Loucy (cell line): ENCODE measurements at regions not wholly inside any gene's neighbourhood (a gene's known extent, or its start where the extent isn't known, plus 50 kb on each side); places are given as distances from the start of the nearest gene placed in this dataset.
"Not testable (repeated sequence)": the region's sequence is repeated elsewhere in the genome, so short reads cannot be mapped to it uniquely, and the experiment has no call there.

ENCODE experiments used
- EZH2phosphoT487 ChIP-seq: fragments of 200-600 bp; IDR thresholded peaks from 2 replicates; pipeline ENCODE4 v1.6.1; 2018; ENCODE audit warnings: antibody characterized with exemption, mild to moderate bottlenecking, moderate library complexity, borderline replicate concordance
- TF ChIP-seq, protein P1 (sequence below): fragments of 200-600 bp; sonication (generic); conservative IDR thresholded peaks from 2 replicates; pipeline ENCODE4 v1.5.1; 2014; ENCODE audit warnings: mild to moderate bottlenecking, antibody characterized with exemption, low read length

DNA sequence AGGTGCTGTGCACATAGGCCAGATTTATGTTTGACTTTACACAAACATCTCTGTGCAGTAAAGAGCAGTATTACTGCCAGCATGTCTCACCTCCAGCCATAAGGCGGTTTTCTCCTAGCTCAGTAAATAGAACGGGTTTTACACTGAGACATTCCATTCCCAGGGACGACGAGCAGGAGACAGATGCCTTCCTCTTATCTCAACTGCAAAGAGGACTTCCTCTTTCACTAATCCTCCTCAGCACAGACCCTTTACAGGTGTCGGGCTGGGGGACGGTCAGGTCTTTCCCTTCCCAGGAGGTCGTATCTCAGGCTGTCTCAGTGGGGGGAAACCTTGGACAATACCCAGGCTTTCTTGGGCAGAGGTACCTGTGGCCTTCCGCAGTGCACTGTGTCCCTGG is 309.8 kb downstream of the MAGEB5 start:
- TF ChIP-seq, protein P1, sequence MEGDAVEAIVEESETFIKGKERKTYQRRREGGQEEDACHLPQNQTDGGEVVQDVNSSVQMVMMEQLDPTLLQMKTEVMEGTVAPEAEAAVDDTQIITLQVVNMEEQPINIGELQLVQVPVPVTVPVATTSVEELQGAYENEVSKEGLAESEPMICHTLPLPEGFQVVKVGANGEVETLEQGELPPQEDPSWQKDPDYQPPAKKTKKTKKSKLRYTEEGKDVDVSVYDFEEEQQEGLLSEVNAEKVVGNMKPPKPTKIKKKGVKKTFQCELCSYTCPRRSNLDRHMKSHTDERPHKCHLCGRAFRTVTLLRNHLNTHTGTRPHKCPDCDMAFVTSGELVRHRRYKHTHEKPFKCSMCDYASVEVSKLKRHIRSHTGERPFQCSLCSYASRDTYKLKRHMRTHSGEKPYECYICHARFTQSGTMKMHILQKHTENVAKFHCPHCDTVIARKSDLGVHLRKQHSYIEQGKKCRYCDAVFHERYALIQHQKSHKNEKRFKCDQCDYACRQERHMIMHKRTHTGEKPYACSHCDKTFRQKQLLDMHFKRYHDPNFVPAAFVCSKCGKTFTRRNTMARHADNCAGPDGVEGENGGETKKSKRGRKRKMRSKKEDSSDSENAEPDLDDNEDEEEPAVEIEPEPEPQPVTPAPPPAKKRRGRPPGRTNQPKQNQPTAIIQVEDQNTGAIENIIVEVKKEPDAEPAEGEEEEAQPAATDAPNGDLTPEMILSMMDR = not testable (repeated sequence)
- TF ChIP-seq EZH2phosphoT487 = not testable (repeated sequence)
